ENCODE measurements at regions not wholly inside any gene's neighbourhood (a gene's known extent, or its start where the extent isn't known, plus 50 kb on each side); places are given as distances from the start of the nearest gene placed in this dataset.

DNA sequence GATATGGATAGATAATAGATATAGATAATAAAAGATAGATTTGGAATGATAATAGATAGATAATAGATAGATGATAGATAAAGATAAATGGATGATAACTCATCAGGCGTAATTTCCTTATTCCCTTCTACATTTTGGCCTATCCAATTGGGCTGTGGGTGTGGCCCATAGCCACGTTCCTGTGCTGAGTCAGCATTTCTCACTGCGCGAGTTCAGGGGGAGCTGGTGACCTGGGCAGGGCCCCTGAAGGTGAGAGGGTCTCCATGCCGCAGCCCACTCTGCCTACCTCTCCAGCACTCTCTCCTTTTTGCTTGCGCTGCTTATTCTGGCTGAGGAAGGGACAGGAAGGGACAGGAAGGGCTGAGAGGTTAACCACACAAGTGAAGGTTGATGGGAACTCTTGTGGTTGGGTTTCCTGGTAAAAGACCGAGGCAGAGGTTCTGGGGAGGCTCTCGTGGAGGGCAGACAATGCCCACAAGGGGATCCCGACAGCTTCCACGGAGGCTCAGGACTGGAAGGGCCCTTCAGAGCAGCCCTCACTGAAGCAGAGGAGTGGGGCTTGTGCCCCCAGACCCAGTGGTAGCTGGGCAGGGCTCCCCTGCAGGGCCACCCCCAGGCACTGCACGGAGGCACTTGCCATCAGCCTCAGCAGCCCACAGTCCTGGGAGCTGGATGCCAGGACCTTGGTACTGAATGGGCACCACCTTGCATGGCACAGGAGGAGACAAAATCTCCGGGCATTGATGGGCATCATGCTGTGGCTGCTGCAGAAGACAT is 247.3 kb upstream of the PITRM1 start:
- ATAC-seq (no peak), DNase-seq (no peak)
- no peaks in the 10 kb centered on the region for H3K4me1 ChIP-seq
- no peaks in the 10 kb centered on the region for H3K9me3 ChIP-seq
- H3K4me3 ChIP-seq, result no peak overlapping the region
- intact Hi-C loops (cut with DNase I), result no loop called here
- no peaks in the 10 kb centered on the region for H3K27me3 ChIP-seq
- 46% methylated on average over 4 of the region's 12 CpGs for WGBS (ENCODE audit: insufficient coverage, low coverage, low lambda C conversion rate, missing lambda C conversion rate)
- TF ChIP-seq CTCF (IDR thresholded peaks at IDR 0.05) (no peak), POLR2A (IDR thresholded peaks at IDR 0.05) (no peak)
- no peaks in the 10 kb centered on the region for H3K36me3 ChIP-seq
- H3K27ac ChIP-seq, result no peak overlapping the region

- no peaks in the 10 kb centered on the region for H3K36me3 ChIP-seq
- no peak for DNase-seq
- H3K9me3 ChIP-seq, result no peaks in the 10 kb centered on the region
- WGBS (ENCODE audit: insufficient coverage, low coverage, low lambda C conversion rate, missing lambda C conversion rate), result 74% methylated on average over 2 of the region's 12 CpGs
- H3K4me1 ChIP-seq, result no peaks in the 10 kb centered on the region
- no peaks in the 10 kb centered on the region for H3K27me3 ChIP-seq
- H3K27ac ChIP-seq, result no peak overlapping the region
- intact Hi-C loops (cut with DNase I), result no loop called here
- H3K4me3 ChIP-seq, result no peak overlapping the region
- ATAC-seq, result no peak
- no peak for TF ChIP-seq POLR2A (IDR thresholded peaks at IDR 0.05)
- TF ChIP-seq CTCF (IDR thresholded peaks at IDR 0.05), result no peak
Measured at GRCh38 chr10:3418926-3419325, 246.3 kb upstream of the PITRM1 start.

- intact Hi-C loops (cut with DNase I), result no loop called here
- Histone ChIP-seq H3K9me3 (no peaks in the 10 kb centered on the region), H3K4me1 (no peaks in the 10 kb centered on the region), H3K27me3 (no peaks in the 10 kb centered on the region), H3K36me3 (no peaks in the 10 kb centered on the region), H3K27ac (no peak overlapping the region), H3K4me3 (no peak overlapping the region)
- 47% methylated on average over 13 of the region's 13 CpGs for WGBS (ENCODE audit: insufficient coverage, low coverage, low lambda C conversion rate, missing lambda C conversion rate)
- ATAC-seq (no peak), DNase-seq (no peak)
- no peak for TF ChIP-seq POLR2A (IDR thresholded peaks at IDR 0.05)
- TF ChIP-seq CTCF (IDR thresholded peaks at IDR 0.05), result no peak
Measured at GRCh38 chr10:3418041-3418754, 245.6 kb upstream of the PITRM1 start.

DNA sequence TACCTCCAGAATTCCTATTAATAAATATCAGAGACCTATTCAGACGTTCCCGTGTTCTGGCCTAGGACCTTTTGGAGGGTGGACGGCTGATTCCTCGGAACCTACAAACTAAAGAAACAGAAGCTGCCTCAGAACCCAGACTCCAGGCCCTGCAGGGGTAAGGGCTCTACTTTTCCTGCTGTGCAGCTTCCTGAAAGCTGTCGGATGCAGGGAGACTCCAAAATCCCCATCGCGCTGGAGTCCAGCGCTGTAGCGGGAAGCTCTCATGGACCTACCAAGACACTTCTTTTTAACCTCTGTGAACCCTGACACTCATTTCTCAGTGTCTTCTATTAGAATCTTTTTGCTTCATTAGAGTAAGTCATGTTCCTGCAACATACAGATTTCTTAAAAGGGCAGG is 244.5 kb upstream of the PITRM1 start:
- no peak for ATAC-seq
- no peaks in the 10 kb centered on the region for H3K4me1 ChIP-seq
- TF ChIP-seq CTCF (IDR thresholded peaks at IDR 0.05), result no peak
- TF ChIP-seq POLR2A (IDR thresholded peaks at IDR 0.05), result no peak
- no peak overlapping the region for H3K4me3 ChIP-seq
- H3K27me3 ChIP-seq, result no peaks in the 10 kb centered on the region
- intact Hi-C loops (cut with DNase I), result no loop called here
- DNase-seq, result no peak
- WGBS (ENCODE audit: insufficient coverage, low coverage, low lambda C conversion rate, missing lambda C conversion rate), result 88% methylated on average over 4 of the region's 9 CpGs
- H3K27ac ChIP-seq, result no peak overlapping the region
- H3K9me3 ChIP-seq, result no peaks in the 10 kb centered on the region
- no peaks in the 10 kb centered on the region for H3K36me3 ChIP-seq

Measured in right lobe of liver (tissue), 6 donors.